Neural progenitor cell (in vitro differentiated cells): ENCODE measurements at regions not wholly inside any gene's neighbourhood (a gene's known extent, or its start where the extent isn't known, plus 50 kb on each side); places are given as distances from the start of the nearest gene placed in this dataset.
"Not testable (repeated sequence)": the region's sequence is repeated elsewhere in the genome, so short reads cannot be mapped to it uniquely, and the experiment has no call there.

ENCODE experiments used
- DNase-seq: peaks from one replicate; pipeline ENCODE4 v3.0.0-alpha.2; 2016; ENCODE audit warnings: low spot score
- H2AFZ ChIP-seq: fragments of 200-600 bp; sonication (generic); replicated peaks from 2 replicates; pipeline ENCODE4 v1.6.1; 2016; ENCODE audit warnings: antibody characterized with exemption
- H3F3A ChIP-seq: fragments of 200-600 bp; sonication (generic); 2 replicates; pipeline ENCODE4 v1.6.1; 2016; ENCODE audit warnings: antibody characterized with exemption, low read depth
- H3K27ac ChIP-seq: fragments of 200-600 bp; sonication (generic); 2 replicates; pipeline ENCODE4 v1.5.1; 2016; ENCODE audit warnings: mild to moderate bottlenecking
- H3K27me3 ChIP-seq: fragments of 200-600 bp; sonication (generic); 2 replicates; pipeline ENCODE4 v1.6.1; 2016; ENCODE audit warnings: mild to moderate bottlenecking, moderate library complexity
- H3K36me3 ChIP-seq: fragments of 200-600 bp; sonication (generic); 2 replicates; pipeline ENCODE4 v1.5.1; 2016
- H3K4me1 ChIP-seq: fragments of 200-600 bp; sonication (generic); 2 replicates; pipeline ENCODE4 v1.6.1; 2016; ENCODE audit warnings: mixed run types
- H3K4me2 ChIP-seq: fragments of 200-600 bp; sonication (generic); 2 replicates; pipeline ENCODE4 v1.6.1; 2016
- H3K4me3 ChIP-seq: fragments of 200-600 bp; sonication (generic); 2 replicates; pipeline ENCODE4 v1.5.1; 2016
- H3K79me2 ChIP-seq: fragments of 200-600 bp; sonication (generic); 2 replicates; pipeline ENCODE4 v1.6.1; 2016; ENCODE audit warnings: low read depth
- H3K9ac ChIP-seq: fragments of 200-600 bp; sonication (generic); 2 replicates; pipeline ENCODE4 v1.6.1; 2016
- H3K9me3 ChIP-seq: fragments of 200-600 bp; sonication (generic); 2 replicates; pipeline ENCODE4 v1.5.1; 2016; ENCODE audit warnings: low read depth
- H4K20me1 ChIP-seq: fragments of 200-600 bp; sonication (generic); 2 replicates; pipeline ENCODE4 v1.6.1; 2016; ENCODE audit warnings: low read depth
- H3K27ac Mint-ChIP-seq: 3 replicates; pipeline ENCODE4 v1.8.0; 2021; ENCODE audit warnings: mixed read lengths
- H3K27me3 Mint-ChIP-seq: 2 replicates; pipeline ENCODE4 v1.8.0; 2022; ENCODE audit warnings: low read depth, mild to moderate bottlenecking, inconsistent platforms, moderate library complexity, mixed read lengths; ENCODE audit not compliant: insufficient read depth
- H3K36me3 Mint-ChIP-seq: 3 replicates; pipeline ENCODE4 v1.8.0; 2021; ENCODE audit warnings: mixed read lengths
- H3K4me1 Mint-ChIP-seq: 3 replicates; pipeline ENCODE4 v1.8.0; 2021; ENCODE audit warnings: mixed read lengths
- H3K4me3 Mint-ChIP-seq: 3 replicates; pipeline ENCODE4 v1.8.0; 2021; ENCODE audit warnings: mild to moderate bottlenecking, moderate library complexity, mixed read lengths
- H3K9me3 Mint-ChIP-seq: 3 replicates; pipeline ENCODE4 v1.8.0; 2020; ENCODE audit warnings: mixed read lengths
- CTCF ChIP-seq: fragments of 200-600 bp; sonication (generic); IDR thresholded peaks from 2 replicates; pipeline ENCODE4 v1.5.1; 2017; ENCODE audit warnings: antibody characterized with exemption, mild to moderate bottlenecking
- EZH2 ChIP-seq: fragments of 200-600 bp; sonication (generic); IDR thresholded peaks from 2 replicates; pipeline ENCODE4 v1.6.1; 2017; ENCODE audit warnings: antibody characterized with exemption, mild to moderate bottlenecking, moderate library complexity
- EZH2phosphoT487 ChIP-seq: fragments of 200-600 bp; sonication (generic); IDR thresholded peaks from 2 replicates; pipeline ENCODE4 v1.6.1; 2017; ENCODE audit warnings: antibody characterized with exemption

GRCh38 chr2:40027968-40028367 lies 248.9 kb upstream of the THUMPD2 start:
- Histone ChIP-seq H3K27ac (no peak overlapping the region), H3K4me2 (no peak overlapping the region), H3K9me3 (no peaks in the 10 kb centered on the region), H3K36me3 (no peaks in the 10 kb centered on the region), H3K9ac (no peak overlapping the region), H4K20me1 (no peaks in the 10 kb centered on the region), H2AFZ (no peak overlapping the region), H3K27me3 (no peaks in the 10 kb centered on the region), H3K4me3 (no peak overlapping the region), H3K79me2 (no peaks in the 10 kb centered on the region), H3F3A (no peaks in the 10 kb centered on the region), H3K4me1 (no peaks in the 10 kb centered on the region)
- Mint-ChIP-seq H3K9me3 (peaks cover 7% of the 10 kb centered on the region), H3K36me3 (no peaks in the 10 kb centered on the region), H3K4me1 (no peaks in the 10 kb centered on the region), H3K4me3 (no peak overlapping the region), H3K27me3 (peaks cover 3% of the 10 kb centered on the region), H3K27ac (no peak overlapping the region)
- no peak for DNase-seq
- TF ChIP-seq CTCF (no peak), EZH2phosphoT487 (no peak), EZH2 (no peak)

- not testable (repeated sequence) for H3K27me3 ChIP-seq, H3K4me1 Mint-ChIP-seq, H3K4me3 ChIP-seq, H3F3A ChIP-seq, H3K27ac ChIP-seq, H3K4me2 ChIP-seq, H3K27ac Mint-ChIP-seq, H3K36me3 ChIP-seq, H3K4me3 Mint-ChIP-seq, H2AFZ ChIP-seq, H3K79me2 ChIP-seq, DNase-seq, H3K9me3 ChIP-seq, H3K27me3 Mint-ChIP-seq, H3K4me1 ChIP-seq, H3K9ac ChIP-seq, H3K36me3 Mint-ChIP-seq, H4K20me1 ChIP-seq
- H3K9me3 Mint-ChIP-seq = peaks cover 28% of the 10 kb centered on the region
Observed at GRCh38 chr2:40025276-40025675, 246.2 kb upstream of the THUMPD2 start.

GRCh38 chr2:40020997-40021396 lies 241.9 kb upstream of the THUMPD2 start:
- Histone ChIP-seq H3F3A (no peaks in the 10 kb centered on the region), H4K20me1 (no peaks in the 10 kb centered on the region), H3K27ac (no peak overlapping the region), H3K4me3 (no peak overlapping the region), H3K9me3 (no peaks in the 10 kb centered on the region), H2AFZ (no peak overlapping the region), H3K9ac (no peak overlapping the region), H3K27me3 (no peaks in the 10 kb centered on the region), H3K4me2 (no peak overlapping the region), H3K79me2 (no peaks in the 10 kb centered on the region), H3K4me1 (no peaks in the 10 kb centered on the region), H3K36me3 (no peaks in the 10 kb centered on the region)
- Mint-ChIP-seq H3K27ac (no peak overlapping the region), H3K36me3 (no peaks in the 10 kb centered on the region), H3K9me3 (peaks cover 34% of the 10 kb centered on the region), H3K4me1 (peaks cover 3% of the 10 kb centered on the region), H3K4me3 (no peak overlapping the region), H3K27me3 (peaks cover 3% of the 10 kb centered on the region)
- DNase-seq = no peak
- no peak for TF ChIP-seq EZH2
- TF ChIP-seq CTCF = no peak
- TF ChIP-seq EZH2phosphoT487 = no peak

- Histone ChIP-seq H3F3A (no peaks in the 10 kb centered on the region), H3K9ac (no peak overlapping the region), H3K27me3 (no peaks in the 10 kb centered on the region), H3K9me3 (no peaks in the 10 kb centered on the region), H3K4me2 (no peak overlapping the region), H3K79me2 (no peaks in the 10 kb centered on the region), H3K27ac (no peak overlapping the region), H3K4me1 (no peaks in the 10 kb centered on the region), H3K4me3 (no peak overlapping the region), H2AFZ (no peak overlapping the region), H3K36me3 (no peaks in the 10 kb centered on the region), H4K20me1 (no peaks in the 10 kb centered on the region)
- TF ChIP-seq EZH2phosphoT487 (no peak), EZH2 (no peak), CTCF (no peak)
- Mint-ChIP-seq H3K27me3 (peaks cover 6% of the 10 kb centered on the region), H3K9me3 (peaks cover 22% of the 10 kb centered on the region), H3K27ac (no peak overlapping the region), H3K4me3 (no peak overlapping the region), H3K36me3 (no peaks in the 10 kb centered on the region), H3K4me1 (peaks cover 5% of the 10 kb centered on the region)
- DNase-seq = no peak
Observed at GRCh38 chr2:40016151-40016885, 237.3 kb upstream of the THUMPD2 start.

GRCh38 chr2:40013962-40014361 lies 234.9 kb upstream of the THUMPD2 start:
- H3K4me1 ChIP-seq, H3K36me3 Mint-ChIP-seq, H3F3A ChIP-seq, H3K27ac Mint-ChIP-seq, H3K9me3 Mint-ChIP-seq, H3K4me3 ChIP-seq, H3K9ac ChIP-seq, H3K27ac ChIP-seq, H3K4me3 Mint-ChIP-seq, H3K79me2 ChIP-seq, H4K20me1 ChIP-seq, H3K4me1 Mint-ChIP-seq, H3K27me3 Mint-ChIP-seq, H3K9me3 ChIP-seq, H3K27me3 ChIP-seq, H2AFZ ChIP-seq, H3K36me3 ChIP-seq, DNase-seq, H3K4me2 ChIP-seq: not testable (repeated sequence)
